KMS-11 (cell line): ENCODE measurements at regions not wholly inside any gene's neighbourhood (a gene's known extent, or its start where the extent isn't known, plus 50 kb on each side); places are given as distances from the start of the nearest gene placed in this dataset.

Experiments
- H2AFZ ChIP-seq: fragments of 200-600 bp; sonication (generic); 2 replicates; pipeline ENCODE4 v1.6.1; 2016; ENCODE audit warnings: antibody characterized with exemption, mixed run types, low read depth
- H3K27ac ChIP-seq: fragments of 200-600 bp; sonication (generic); 2 replicates; pipeline ENCODE4 v1.6.1; 2016; ENCODE audit warnings: mild to moderate bottlenecking, mixed run types
- H3K27me3 ChIP-seq: fragments of 200-600 bp; sonication (generic); 2 replicates; pipeline ENCODE4 v1.6.1; 2017; ENCODE audit warnings: mild to moderate bottlenecking, low read depth, mixed run types, moderate library complexity; ENCODE audit not compliant: insufficient read depth
- H3K36me3 ChIP-seq: fragments of 200-600 bp; sonication (generic); 2 replicates; pipeline ENCODE4 v1.6.1; 2017; ENCODE audit warnings: mild to moderate bottlenecking, mixed run types; ENCODE audit not compliant: insufficient read depth
- H3K4me1 ChIP-seq: fragments of 200-600 bp; sonication (generic); 2 replicates; pipeline ENCODE4 v1.6.1; 2016; ENCODE audit warnings: mild to moderate bottlenecking, low read depth, mixed run types; ENCODE audit not compliant: poor library complexity, severe bottlenecking
- H3K4me2 ChIP-seq: fragments of 200-600 bp; sonication (generic); 2 replicates; pipeline ENCODE4 v1.7.0; 2016; ENCODE audit warnings: mild to moderate bottlenecking, mixed run types
- H3K4me3 ChIP-seq: fragments of 200-600 bp; sonication (generic); IDR thresholded peaks from 2 replicates; pipeline ENCODE4 v1.6.1; 2017; ENCODE audit warnings: low read depth, low read length, mixed read lengths; ENCODE audit not compliant: insufficient read depth
- H3K79me2 ChIP-seq: fragments of 200-600 bp; sonication (generic); 2 replicates; pipeline ENCODE4 v1.6.1; 2016; ENCODE audit warnings: low read depth, mixed run types; ENCODE audit not compliant: insufficient read depth
- H3K9ac ChIP-seq: fragments of 200-600 bp; sonication (generic); 2 replicates; pipeline ENCODE4 v1.6.1; 2016; ENCODE audit warnings: mild to moderate bottlenecking, mixed run types
- H4K20me1 ChIP-seq: fragments of 200-600 bp; sonication (generic); 2 replicates; pipeline ENCODE4 v1.6.1; 2016; ENCODE audit warnings: mild to moderate bottlenecking, mixed run types; ENCODE audit not compliant: insufficient read depth
- CTCF ChIP-seq: fragments of 200-600 bp; sonication (generic); conservative IDR thresholded peaks from 2 replicates; pipeline ENCODE4 v1.6.1; 2017; ENCODE audit warnings: low read depth, mild to moderate bottlenecking, antibody characterized with exemption, low read length, moderate library complexity, mixed read lengths

DNA sequence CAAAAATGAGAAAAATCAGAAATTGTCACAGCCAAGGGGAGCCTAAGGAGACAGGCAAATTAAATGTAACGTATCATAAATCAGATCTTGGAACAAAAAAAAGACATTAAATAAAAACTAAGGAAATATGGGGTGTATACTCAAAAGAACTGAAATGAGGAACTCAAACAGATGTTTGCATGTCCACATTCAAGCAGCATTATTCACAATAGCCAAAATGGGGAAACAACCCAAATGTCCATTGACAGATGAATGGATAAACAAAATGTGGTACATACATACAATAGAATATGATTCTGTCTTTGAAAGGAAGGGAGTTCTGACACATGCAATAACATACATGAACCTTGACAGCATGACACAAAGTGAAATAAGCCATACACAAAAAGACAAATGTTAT is 155.8 kb upstream of the KLF7 start:
- Histone ChIP-seq H3K27ac (no peak overlapping the region), H2AFZ (no peak overlapping the region), H3K4me1 (no peaks in the 10 kb centered on the region), H3K27me3 (no peaks in the 10 kb centered on the region), H3K4me3 (no peak overlapping the region), H4K20me1 (no peaks in the 10 kb centered on the region), H3K4me2 (no peak overlapping the region), H3K36me3 (no peaks in the 10 kb centered on the region), H3K79me2 (no peaks in the 10 kb centered on the region), H3K9ac (no peak overlapping the region)
- TF ChIP-seq CTCF = no peak

DNA sequence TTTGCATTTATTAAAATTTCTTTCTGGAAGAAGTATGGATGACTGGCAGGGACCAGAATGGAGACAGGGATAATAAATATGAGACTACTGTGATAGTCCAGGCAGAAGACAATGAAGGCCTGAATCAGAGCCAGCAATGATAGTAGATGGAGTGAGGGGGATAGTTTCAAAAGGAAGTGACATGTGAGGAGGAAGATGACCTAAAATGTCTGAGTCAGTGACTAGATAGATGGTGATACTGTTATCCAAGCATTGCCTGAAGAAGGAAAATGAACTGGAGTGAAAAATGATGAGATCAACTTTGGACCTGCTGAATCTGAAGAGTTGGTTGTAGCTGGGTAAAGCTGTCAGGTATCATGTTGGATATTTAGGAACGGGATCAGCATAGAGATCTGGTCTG is 158.3 kb upstream of the KLF7 start:
- Histone ChIP-seq H3K27ac (no peak overlapping the region), H3K4me3 (no peak overlapping the region), H3K4me1 (no peaks in the 10 kb centered on the region), H4K20me1 (no peaks in the 10 kb centered on the region), H3K79me2 (no peaks in the 10 kb centered on the region), H3K4me2 (no peak overlapping the region), H3K27me3 (no peaks in the 10 kb centered on the region), H2AFZ (no peak overlapping the region), H3K9ac (no peak overlapping the region), H3K36me3 (no peaks in the 10 kb centered on the region)
- no peak for TF ChIP-seq CTCF

DNA sequence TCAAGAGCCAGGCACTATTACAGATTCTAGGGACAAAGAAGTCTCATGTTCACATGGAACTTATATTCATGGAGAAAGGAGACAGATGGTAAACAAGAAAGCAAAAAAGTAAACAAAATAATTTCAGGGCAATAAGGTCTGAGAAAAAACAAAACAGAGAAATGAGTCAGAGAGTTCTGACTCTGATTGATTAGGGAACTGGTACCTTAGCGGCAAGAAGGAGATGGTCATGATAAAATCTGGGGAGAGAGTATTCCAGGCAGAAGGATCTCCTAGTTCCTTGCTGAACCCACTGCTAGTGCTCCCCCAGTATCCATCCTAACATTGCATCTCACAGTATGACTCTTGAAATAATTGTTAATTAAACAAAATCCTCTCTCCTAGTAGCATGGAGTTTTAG is 161.8 kb upstream of the KLF7 start:
- H3K27ac ChIP-seq = no peak overlapping the region
- H3K9ac ChIP-seq = no peak overlapping the region
- H3K4me3 ChIP-seq = no peak overlapping the region
- no peaks in the 10 kb centered on the region for H3K36me3 ChIP-seq
- H3K4me1 ChIP-seq = no peaks in the 10 kb centered on the region
- no peak overlapping the region for H2AFZ ChIP-seq
- H3K79me2 ChIP-seq = no peaks in the 10 kb centered on the region
- no peak overlapping the region for H3K4me2 ChIP-seq
- H4K20me1 ChIP-seq = no peaks in the 10 kb centered on the region
- no peaks in the 10 kb centered on the region for H3K27me3 ChIP-seq
- no peak for TF ChIP-seq CTCF

GRCh38 chr2:207328944-207329386 is 163.2 kb upstream of the KLF7 start:
- Histone ChIP-seq H3K27ac (no peak overlapping the region), H3K4me3 (no peak overlapping the region), H3K36me3 (no peaks in the 10 kb centered on the region), H3K79me2 (no peaks in the 10 kb centered on the region), H2AFZ (no peak overlapping the region), H4K20me1 (no peaks in the 10 kb centered on the region), H3K27me3 (no peaks in the 10 kb centered on the region), H3K9ac (no peak overlapping the region), H3K4me2 (no peak overlapping the region), H3K4me1 (no peaks in the 10 kb centered on the region)
- TF ChIP-seq CTCF = no peak
